ENCODE measurements at regions not wholly inside any gene's neighbourhood (a gene's known extent, or its start where the extent isn't known, plus 50 kb on each side); places are given as distances from the start of the nearest gene placed in this dataset.

DNA sequence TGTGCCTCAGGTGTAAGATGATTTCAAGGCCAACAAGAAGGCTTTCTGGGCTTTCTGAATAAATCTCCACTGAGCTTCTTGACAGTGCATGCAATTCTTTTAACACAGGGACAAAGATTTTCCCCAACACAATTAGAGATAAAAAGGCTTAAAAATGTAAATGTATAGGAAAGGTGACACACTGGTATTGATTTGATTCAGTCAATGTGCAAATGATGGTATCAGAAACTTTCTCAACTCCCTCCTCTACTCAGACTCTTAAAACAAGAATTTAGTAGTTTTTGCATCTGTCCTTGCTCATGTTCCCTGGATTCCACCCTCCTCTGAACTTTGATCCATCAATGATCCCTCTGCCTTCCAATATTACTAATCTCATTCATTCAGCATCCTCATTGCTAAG, 111.6 kb upstream of the FNDC3A start:
- intact Hi-C loops (cut with DNase I), result no loop called here
- DNase-seq (no peak), ATAC-seq (no peak)
- no peak for TF ChIP-seq CTCF (IDR thresholded peaks at IDR 0.05)
- Histone ChIP-seq H3K4me1 (no peaks in the 10 kb centered on the region), H3K36me3 (no peaks in the 10 kb centered on the region), H3K27ac (no peak overlapping the region), H3K4me3 (no peak overlapping the region), H3K9me3 (no peaks in the 10 kb centered on the region), H3K27me3 (no peaks in the 10 kb centered on the region)

DNA sequence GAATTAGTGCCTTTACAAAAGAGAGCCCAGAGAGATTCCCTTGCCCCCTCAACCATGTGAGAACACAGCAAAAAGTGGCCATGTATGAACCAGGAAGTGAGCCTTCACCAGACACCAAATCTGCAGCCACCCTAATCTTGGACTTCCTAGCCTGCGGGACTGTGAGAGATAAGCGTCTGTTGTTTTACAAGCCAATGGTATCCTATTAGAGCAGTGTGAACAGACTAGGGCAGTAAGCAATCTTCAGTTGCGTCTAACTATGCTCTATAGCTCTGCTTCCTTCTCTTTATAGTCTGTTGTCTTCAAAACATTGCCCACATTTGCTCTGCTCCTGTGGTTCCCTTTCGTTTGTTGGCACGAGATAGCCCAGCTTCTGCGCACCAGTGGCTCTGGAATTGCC, 109.5 kb upstream of the FNDC3A start:
- no peak for DNase-seq
- ATAC-seq, result peak; percentile 28
- H3K4me3 ChIP-seq, result no peak overlapping the region
- intact Hi-C loops (cut with DNase I), result no loop called here
- H3K9me3 ChIP-seq, result no peaks in the 10 kb centered on the region
- H3K36me3 ChIP-seq, result no peaks in the 10 kb centered on the region
- TF ChIP-seq CTCF (IDR thresholded peaks at IDR 0.05), result no peak
- H3K4me1 ChIP-seq, result no peaks in the 10 kb centered on the region
- no peak overlapping the region for H3K27ac ChIP-seq
- H3K27me3 ChIP-seq, result no peaks in the 10 kb centered on the region

DNA sequence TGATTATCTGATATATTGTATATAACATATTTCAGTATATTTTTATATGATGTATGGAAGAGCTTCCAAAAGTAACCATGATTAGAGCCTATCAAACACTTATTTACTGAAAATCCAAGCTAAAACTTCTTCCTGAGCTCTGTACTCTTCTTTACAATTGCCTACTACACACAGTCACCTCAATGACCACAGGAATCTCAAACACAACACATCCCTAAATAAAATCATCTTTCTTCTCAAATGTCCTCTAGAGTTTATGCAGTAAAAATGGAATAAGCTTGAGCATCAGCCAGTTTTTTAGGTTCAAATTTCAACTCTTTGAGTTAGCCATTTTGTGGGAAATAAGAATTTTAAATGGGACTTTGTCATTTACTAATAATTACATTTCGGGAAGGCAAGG, 102.6 kb upstream of the FNDC3A start:
- Histone ChIP-seq H3K4me3 (no peak overlapping the region), H3K27me3 (no peaks in the 10 kb centered on the region), H3K9me3 (no peaks in the 10 kb centered on the region), H3K4me1 (no peaks in the 10 kb centered on the region), H3K27ac (no peak overlapping the region), H3K36me3 (no peaks in the 10 kb centered on the region)
- ATAC-seq (no peak), DNase-seq (no peak)
- TF ChIP-seq CTCF (IDR thresholded peaks at IDR 0.05), result no peak
- intact Hi-C loops (cut with DNase I), result no loop called here

DNA sequence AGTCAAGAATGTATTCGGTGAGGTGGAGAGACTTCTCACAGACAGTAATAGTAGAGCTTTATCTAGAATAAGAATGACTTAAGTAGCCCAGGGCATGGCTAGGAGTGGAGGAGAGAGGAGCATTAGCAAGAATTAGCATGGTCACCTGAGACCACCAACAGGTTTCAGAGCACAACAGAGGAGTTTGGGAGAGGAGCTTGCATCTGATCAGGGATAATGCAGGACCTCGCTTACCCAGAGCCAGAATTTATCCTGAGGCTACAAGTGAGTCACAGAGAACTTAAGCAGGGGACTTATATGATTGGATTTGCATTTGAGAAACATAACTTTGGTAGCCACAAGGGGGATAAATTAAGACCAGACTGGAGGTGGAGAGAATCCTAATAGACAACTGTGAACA, 102.1 kb upstream of the FNDC3A start:
- ATAC-seq (no peak), DNase-seq (no peak)
- intact Hi-C loops (cut with DNase I), result no loop called here

GRCh38 chr13:48874165-48874564, 101.5 kb upstream of the FNDC3A start:
- DNase-seq (no peak), ATAC-seq (peak; percentile 62)
- H3K9me3 ChIP-seq, result no peaks in the 10 kb centered on the region
- no peak for TF ChIP-seq CTCF (IDR thresholded peaks at IDR 0.05)
- H3K4me3 ChIP-seq, result no peak overlapping the region
- intact Hi-C loops (cut with DNase I), result no loop called here
- H3K27me3 ChIP-seq, result no peaks in the 10 kb centered on the region
- H3K36me3 ChIP-seq, result no peaks in the 10 kb centered on the region
- no peaks in the 10 kb centered on the region for H3K4me1 ChIP-seq
- no peak overlapping the region for H3K27ac ChIP-seq

More for the DNA sequence above, 102.1 kb upstream of the FNDC3A start:
- TF ChIP-seq CTCF (IDR thresholded peaks at IDR 0.05), result no peak
- Histone ChIP-seq H3K27ac (no peak overlapping the region), H3K36me3 (no peaks in the 10 kb centered on the region), H3K27me3 (no peaks in the 10 kb centered on the region), H3K9me3 (no peaks in the 10 kb centered on the region), H3K4me3 (no peak overlapping the region), H3K4me1 (no peaks in the 10 kb centered on the region)

DNA sequence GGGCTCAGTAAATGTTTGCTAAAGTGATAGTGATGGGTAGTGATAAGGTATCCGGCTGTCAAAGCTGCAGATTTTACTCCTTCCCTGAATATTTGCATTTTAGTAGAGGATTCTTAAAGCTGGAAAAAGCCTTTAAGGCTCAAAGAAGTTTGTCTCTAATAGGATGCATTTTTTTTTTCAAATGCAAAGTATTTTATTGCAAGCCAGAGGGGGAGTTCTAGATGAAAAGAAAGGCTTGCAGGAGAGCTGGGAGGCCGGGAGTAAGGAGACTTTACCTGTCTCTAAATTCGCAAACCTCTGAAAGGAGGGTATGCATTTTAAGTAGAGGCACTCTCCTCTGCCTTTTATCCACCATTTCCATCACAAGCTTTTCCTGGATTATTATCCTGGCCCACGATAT, 100.7 kb upstream of the FNDC3A start:
- no peak for TF ChIP-seq CTCF (IDR thresholded peaks at IDR 0.05)
- intact Hi-C loops (cut with DNase I), result no loop called here
- Histone ChIP-seq H3K9me3 (no peaks in the 10 kb centered on the region), H3K4me3 (no peak overlapping the region), H3K27ac (no peak overlapping the region), H3K27me3 (no peaks in the 10 kb centered on the region), H3K36me3 (no peaks in the 10 kb centered on the region), H3K4me1 (no peaks in the 10 kb centered on the region)
- DNase-seq, result no peak
- ATAC-seq, result no peak
